H1 (cell line): ENCODE measurements at regions not wholly inside any gene's neighbourhood (a gene's known extent, or its start where the extent isn't known, plus 50 kb on each side); places are given as distances from the start of the nearest gene placed in this dataset.

ENCODE experiments used
- CTCF ChIA-PET: fragments of 300-600 bp; sonication (Branson Sonifier 250); formaldehyde crosslinking; loops from one replicate; lab custom pipeline; 2021; ENCODE audit not compliant: partially characterized antibody; lab: Charles Lee
- POLR2A ChIA-PET: fragments of 300-600 bp; sonication (Branson Sonifier 250); formaldehyde crosslinking; loops from one replicate; lab custom pipeline; 2021; ENCODE audit warnings: inconsistent platforms; ENCODE audit not compliant: partially characterized antibody; lab: Charles Lee
- DNase-seq, 2 experiments: peaks; one replicate each; pipeline versions ENCODE4 v3.0.0 to v3.0.0-alpha.2; 2010 to 2022; ENCODE audit warnings: low spot score in 2 of 2, low read depth in 1 of 2, mixed read lengths in 1 of 2
- FAIRE-seq: peaks from 2 replicates; lab custom pipeline; 2011; peaks lifted over from hg19 to GRCh38; lab: Jason Lieb, UNC
- H2AFZ ChIP-seq: 2 replicates; pipeline ENCODE4 v1.8.1; 2012; ENCODE audit warnings: low read length, inconsistent platforms
- H2AK5ac ChIP-seq: 2 replicates; pipeline ENCODE4 v1.6.1; 2013; ENCODE audit warnings: low read depth, low read length
- H2BK120ac ChIP-seq: replicated peaks from 2 replicates; pipeline ENCODE3; 2013; ENCODE audit warnings: low read depth, low read length, inconsistent platforms
- H2BK12ac ChIP-seq: 2 replicates; pipeline ENCODE4 v1.6.1; 2013; ENCODE audit warnings: low read depth, low read length
- H2BK15ac ChIP-seq: 2 replicates; pipeline ENCODE4 v1.6.1; 2013; ENCODE audit warnings: low read length
- H2BK20ac ChIP-seq: 2 replicates; pipeline ENCODE4 v1.6.1; 2013; ENCODE audit warnings: low read length
- H2BK5ac ChIP-seq: 2 replicates; pipeline ENCODE4 v1.6.1; 2013; ENCODE audit warnings: low read depth, low read length
- H3K14ac ChIP-seq: 2 replicates; pipeline ENCODE4 v1.6.1; 2013; ENCODE audit warnings: inconsistent platforms; ENCODE audit not compliant: insufficient read length
- H3K18ac ChIP-seq: 2 replicates; pipeline ENCODE4 v1.6.1; 2013; ENCODE audit warnings: low read length; ENCODE audit errors: extremely low read depth
- H3K23ac ChIP-seq: 2 replicates; pipeline ENCODE4 v1.6.1; 2013; ENCODE audit warnings: inconsistent platforms; ENCODE audit not compliant: insufficient read length
- H3K23me2 ChIP-seq: 2 replicates; pipeline ENCODE4 v1.6.1; 2013; ENCODE audit warnings: low read depth, low read length
- H3K27ac ChIP-seq: 2 replicates; pipeline ENCODE4 v1.6.1; 2011; ENCODE audit warnings: low read depth, low read length, inconsistent platforms
- H3K27me3 ChIP-seq, 4 experiments: replicated peaks in 1 of 4; 1 replicate in 1 of 4; 2 replicates in 3 of 4; pipeline versions ENCODE4 v1.6.1 to v1.8.1; 2011 to 2013; ENCODE audit warnings: low read length in 3 of 4, mild to moderate bottlenecking in 3 of 4, inconsistent platforms in 2 of 4, mixed read lengths in 2 of 4, moderate library complexity in 1 of 4; ENCODE audit not compliant: control insufficient read depth in 3 of 4, insufficient read depth in 3 of 4; ENCODE audit errors: extremely low read depth in 1 of 4
- H3K36me3 ChIP-seq, 4 experiments: 2 replicates each; pipeline versions ENCODE4 v1.6.1 to v1.8.1; 2011 to 2013; ENCODE audit warnings: mild to moderate bottlenecking in 4 of 4, low read length in 3 of 4, moderate library complexity in 2 of 4, control low read depth in 1 of 4, inconsistent platforms in 1 of 4; ENCODE audit not compliant: insufficient read depth in 4 of 4, control insufficient read depth in 2 of 4
- H3K4ac ChIP-seq: replicated peaks from 2 replicates; pipeline ENCODE3; 2013; ENCODE audit warnings: low read length, low read depth, mixed read lengths, inconsistent platforms; ENCODE audit not compliant: insufficient read length
- H3K4me1 ChIP-seq, 4 experiments: replicated peaks in 1 of 4; 1 replicate in 1 of 4; 2 replicates in 3 of 4; pipeline versions ENCODE4 v1.6.1 to v1.8.1; 2011 to 2013; ENCODE audit warnings: low read length in 3 of 4, inconsistent platforms in 2 of 4, mixed read lengths in 1 of 4; ENCODE audit not compliant: insufficient read depth in 4 of 4, control insufficient read depth in 3 of 4
- H3K4me2 ChIP-seq, 2 experiments: 2 replicates each; pipeline versions ENCODE4 v1.6.1 to v1.8.1; 2011 to 2013; ENCODE audit warnings: low read depth in 2 of 2, low read length in 2 of 2, control low read depth in 1 of 2, inconsistent platforms in 1 of 2, mild to moderate bottlenecking in 1 of 2; ENCODE audit not compliant: insufficient read depth in 1 of 2
- H3K4me3 ChIP-seq, 4 experiments: fragments of 200-600, 300-600 bp in 1 of 4; sonication (generic), shearing (Covaris generic), sonication (Bioruptor Twin) in 1 of 4; 2 replicates each; pipeline versions ENCODE4 v1.5.1 to v1.8.1; 2011 to 2016; ENCODE audit warnings: low read length in 4 of 4, low read depth in 3 of 4, control low read depth in 2 of 4, inconsistent platforms in 2 of 4, mild to moderate bottlenecking in 2 of 4, mixed read lengths in 1 of 4, moderate library complexity in 1 of 4; ENCODE audit not compliant: insufficient read depth in 2 of 4; ENCODE audit errors: extremely low read depth in 1 of 4
- H3K56ac ChIP-seq: replicated peaks from 2 replicates; pipeline ENCODE3; 2013; ENCODE audit warnings: low read depth, mild to moderate bottlenecking, mixed read lengths, low read length, inconsistent platforms; ENCODE audit not compliant: insufficient read length
- H3K79me1 ChIP-seq: 2 replicates; pipeline ENCODE4 v1.6.1; 2013; ENCODE audit warnings: low read depth, low read length, control low read depth
- H3K79me2 ChIP-seq, 2 experiments: 2 replicates each; pipeline versions ENCODE4 v1.6.1 to v1.8.1; 2012 to 2013; ENCODE audit warnings: low read length in 2 of 2, mild to moderate bottlenecking in 2 of 2, inconsistent platforms in 1 of 2; ENCODE audit not compliant: insufficient read depth in 2 of 2, control insufficient read depth in 1 of 2
- H3K9ac ChIP-seq, 4 experiments: replicated peaks in 1 of 4; 1 replicate in 1 of 4; 2 replicates in 3 of 4; pipeline versions ENCODE4 v1.6.1 to v1.8.1; 2011 to 2013; ENCODE audit warnings: low read depth in 3 of 4, low read length in 3 of 4, control low read depth in 2 of 4, mild to moderate bottlenecking in 2 of 4, moderate library complexity in 2 of 4, inconsistent platforms in 1 of 4; ENCODE audit errors: extremely low read depth in 1 of 4
- H3K9me3 ChIP-seq, 2 experiments: 2 replicates each; pipeline versions ENCODE4 v1.6.1 to v1.8.1; 2012 to 2013; ENCODE audit warnings: mild to moderate bottlenecking in 2 of 2, moderate library complexity in 2 of 2, control low read depth in 1 of 2, inconsistent platforms in 1 of 2, low read depth in 1 of 2, low read length in 1 of 2, mixed read lengths in 1 of 2; ENCODE audit not compliant: insufficient read depth in 2 of 2
- H4K20me1 ChIP-seq, 2 experiments: replicated peaks in 1 of 2; 2 replicates each; pipeline versions ENCODE3 to v1.8.1; 2011 to 2013; ENCODE audit warnings: inconsistent platforms in 2 of 2, low read length in 2 of 2, mild to moderate bottlenecking in 1 of 2; ENCODE audit not compliant: insufficient read depth in 2 of 2, control insufficient read depth in 1 of 2
- H4K5ac ChIP-seq: 2 replicates; pipeline ENCODE4 v1.6.1; 2013; ENCODE audit warnings: low read length, low read depth, mixed read lengths, inconsistent platforms; ENCODE audit not compliant: insufficient read length
- H4K8ac ChIP-seq: 2 replicates; pipeline ENCODE4 v1.8.0; 2013; ENCODE audit warnings: mild to moderate bottlenecking, moderate library complexity, low read length, inconsistent platforms; ENCODE audit not compliant: insufficient read depth; ENCODE audit errors: extremely low read depth
- H4K91ac ChIP-seq: replicated peaks from 2 replicates; pipeline ENCODE3; 2013; ENCODE audit warnings: low read length, mixed read lengths, inconsistent platforms; ENCODE audit not compliant: insufficient read length
- ATF2 ChIP-seq: IDR thresholded peaks from 2 replicates; pipeline ENCODE4 v1.6.1; 2012; ENCODE audit warnings: low read length, inconsistent platforms
- BRCA1 ChIP-seq: IDR thresholded peaks from 2 replicates; pipeline ENCODE4 v1.6.1; 2012; ENCODE audit warnings: low read depth, low read length, improper control_type of control experiment
- CHD2 ChIP-seq: IDR thresholded peaks from 2 replicates; pipeline ENCODE4 v1.6.1; 2012; ENCODE audit warnings: low read length, improper control_type of control experiment
- POU5F1 ChIP-seq: IDR thresholded peaks from 2 replicates; pipeline ENCODE4 v1.6.1; 2011; ENCODE audit warnings: low read depth, mild to moderate bottlenecking, low read length, moderate library complexity
- RFX5 ChIP-seq: IDR thresholded peaks from 2 replicates; pipeline ENCODE4 v1.6.1; 2011; ENCODE audit warnings: low read depth, low read length, improper control_type of control experiment, borderline replicate concordance
- SIRT6 ChIP-seq: IDR thresholded peaks from one replicate; pipeline ENCODE4 v1.7.1; 2012; ENCODE audit warnings: low read length, inconsistent platforms

GRCh38 chr14:85039353-85039626 lies 490.7 kb upstream of the FLRT2 start:
- Histone ChIP-seq H3K9me3 (no peaks in the 10 kb centered on the region), H2BK20ac (no peak overlapping the region), H3K27me3 (no peaks in the 10 kb centered on the region), H2BK5ac (no peak overlapping the region), H4K8ac (no peak overlapping the region), H2BK120ac (no peak overlapping the region), H2AFZ (no peak overlapping the region), H3K9ac (no peak overlapping the region), H3K79me1 (no peaks in the 10 kb centered on the region), H3K56ac (no peak overlapping the region), H4K20me1 (no peaks in the 10 kb centered on the region), H3K4me3 (no peak overlapping the region), H3K23ac (no peak overlapping the region), H3K4me1 (no peaks in the 10 kb centered on the region), H2AK5ac (no peak overlapping the region), H4K5ac (no peak overlapping the region), H2BK12ac (no peak overlapping the region), H3K36me3 (no peaks in the 10 kb centered on the region), H3K27ac (no peak overlapping the region), H2BK15ac (no peak overlapping the region), H4K91ac (no peak overlapping the region), H3K4ac (no peak overlapping the region), H3K18ac (no peak overlapping the region), H3K79me2 (no peaks in the 10 kb centered on the region), H3K23me2 (no peaks in the 10 kb centered on the region), H3K4me2 (no peak overlapping the region), H3K14ac (no peak overlapping the region)
- FAIRE-seq (no peak), DNase-seq (no peak)
- ChIA-PET POLR2A (no interaction called here), CTCF (no interaction called here)
- no peak for TF ChIP-seq SIRT6
- no peak for TF ChIP-seq CHD2
- no peak for TF ChIP-seq RFX5
- TF ChIP-seq BRCA1, result no peak
- TF ChIP-seq POU5F1, result no peak
- TF ChIP-seq ATF2, result no peak
